Nephron progenitor cell (in vitro differentiated cells): ENCODE measurements at regions not wholly inside any gene's neighbourhood (a gene's known extent, or its start where the extent isn't known, plus 50 kb on each side); places are given as distances from the start of the nearest gene placed in this dataset.

Experiments
- DNase-seq: peaks from one replicate; pipeline ENCODE4 v3.0.0; 2021
- H3K27ac Mint-ChIP-seq: 2 replicates; pipeline ENCODE4 v1.8.0; 2021; ENCODE audit warnings: mild to moderate bottlenecking, moderate library complexity, mixed read lengths
- H3K27me3 Mint-ChIP-seq: 2 replicates; pipeline ENCODE4 v1.8.0; 2021; ENCODE audit warnings: mild to moderate bottlenecking, low read depth, mixed read lengths; ENCODE audit not compliant: poor library complexity
- H3K36me3 Mint-ChIP-seq: 2 replicates; pipeline ENCODE4 v1.8.0; 2021; ENCODE audit warnings: low read depth, mixed read lengths
- H3K4me1 Mint-ChIP-seq: 2 replicates; pipeline ENCODE4 v1.8.0; 2021; ENCODE audit warnings: mixed read lengths
- H3K4me3 Mint-ChIP-seq: 2 replicates; pipeline ENCODE4 v1.8.0; 2021; ENCODE audit warnings: mild to moderate bottlenecking, moderate library complexity, mixed read lengths
- H3K9me3 Mint-ChIP-seq: 2 replicates; pipeline ENCODE4 v1.8.0; 2021; ENCODE audit warnings: mild to moderate bottlenecking, moderate library complexity, mixed read lengths
- CTCF ChIP-seq: fragments of 200-600 bp; sonication (generic); IDR thresholded peaks from 2 replicates; pipeline ENCODE4 v1.5.0; 2021; ENCODE audit warnings: antibody characterized with exemption

GRCh38 chr17:36661047-36661666, 59.8 kb downstream of the MRM1 start:
- TF ChIP-seq CTCF: no peak
- H3K27ac Mint-ChIP-seq: no peak overlapping the region
- no peaks in the 10 kb centered on the region for H3K36me3 Mint-ChIP-seq
- H3K4me3 Mint-ChIP-seq: no peak overlapping the region
- peaks cover 53% of the 10 kb centered on the region for H3K4me1 Mint-ChIP-seq
- peaks cover 82% of the 10 kb centered on the region for H3K27me3 Mint-ChIP-seq
- DNase-seq: no peak
- no peaks in the 10 kb centered on the region for H3K9me3 Mint-ChIP-seq

GRCh38 chr17:36661688-36662087, 60.3 kb downstream of the MRM1 start:
- Mint-ChIP-seq H3K27me3 (peaks cover 78% of the 10 kb centered on the region), H3K27ac (no peak overlapping the region)

GRCh38 chr17:36665417-36665816, 64.0 kb downstream of the MRM1 start:
- peaks cover 33% of the 10 kb centered on the region for H3K4me1 Mint-ChIP-seq
- H3K4me3 Mint-ChIP-seq: no peak overlapping the region
- DNase-seq: no peak
- no peaks in the 10 kb centered on the region for H3K36me3 Mint-ChIP-seq
- peaks cover 69% of the 10 kb centered on the region for H3K27me3 Mint-ChIP-seq
- H3K9me3 Mint-ChIP-seq: no peaks in the 10 kb centered on the region
- no peak overlapping the region for H3K27ac Mint-ChIP-seq
- TF ChIP-seq CTCF: no peak

More at GRCh38 chr17:36661688-36662087, 60.3 kb downstream of the MRM1 start:
- no peak for DNase-seq
- Mint-ChIP-seq H3K36me3 (no peaks in the 10 kb centered on the region), H3K9me3 (no peaks in the 10 kb centered on the region), H3K4me3 (no peak overlapping the region), H3K4me1 (peaks cover 54% of the 10 kb centered on the region)
- no peak for TF ChIP-seq CTCF

GRCh38 chr17:36667922-36668321, 66.5 kb downstream of the MRM1 start:
- TF ChIP-seq CTCF: no peak
- H3K27me3 Mint-ChIP-seq: peaks cover 56% of the 10 kb centered on the region
- no peak overlapping the region for H3K4me3 Mint-ChIP-seq
- no peaks in the 10 kb centered on the region for H3K9me3 Mint-ChIP-seq
- DNase-seq: no peak
- H3K36me3 Mint-ChIP-seq: no peaks in the 10 kb centered on the region
- no peak overlapping the region for H3K27ac Mint-ChIP-seq
- H3K4me1 Mint-ChIP-seq: peaks cover 15% of the 10 kb centered on the region

- no peak for TF ChIP-seq CTCF
- H3K4me1 Mint-ChIP-seq: peaks cover 15% of the 10 kb centered on the region
- H3K27ac Mint-ChIP-seq: no peak overlapping the region
- H3K27me3 Mint-ChIP-seq: peaks cover 50% of the 10 kb centered on the region
- H3K9me3 Mint-ChIP-seq: no peaks in the 10 kb centered on the region
- H3K36me3 Mint-ChIP-seq: no peaks in the 10 kb centered on the region
- DNase-seq: no peak
- H3K4me3 Mint-ChIP-seq: no peak overlapping the region
Measured at GRCh38 chr17:36668824-36669223, 67.4 kb downstream of the MRM1 start.

GRCh38 chr17:36671144-36671543, 69.8 kb downstream of the MRM1 start:
- H3K27me3 Mint-ChIP-seq: peaks cover 50% of the 10 kb centered on the region
- H3K36me3 Mint-ChIP-seq: no peaks in the 10 kb centered on the region
- DNase-seq: no peak
- H3K27ac Mint-ChIP-seq: no peak overlapping the region
- no peak overlapping the region for H3K4me3 Mint-ChIP-seq
- TF ChIP-seq CTCF: no peak
- H3K4me1 Mint-ChIP-seq: peaks cover 8% of the 10 kb centered on the region
- H3K9me3 Mint-ChIP-seq: no peaks in the 10 kb centered on the region
